Caco-2 (cell line): ENCODE measurements at regions not wholly inside any gene's neighbourhood (a gene's known extent, or its start where the extent isn't known, plus 50 kb on each side); places are given as distances from the start of the nearest gene placed in this dataset.

ENCODE experiments used
- BruUV-seq: library from RNA; stranded (reverse); fragments of 400-500 nt; replicated peaks from 2 replicates; lab custom pipeline; 2021; lab: Mats Ljungman, UMichigan
- CTCF ChIA-PET: fragments of 300-600 bp; sonication (Branson Sonifier 250); formaldehyde crosslinking; loops from one replicate; lab custom pipeline; 2022; ENCODE audit warnings: antibody characterized with exemption; lab: Charles Lee
- POLR2A ChIA-PET: fragments of 300-600 bp; sonication (Branson Sonifier 250); formaldehyde crosslinking; loops from one replicate; lab custom pipeline; 2022; ENCODE audit warnings: antibody characterized with exemption; lab: Charles Lee
- DNase-seq, 2 experiments: peaks; one replicate each; pipeline versions ENCODE4 v3.0.0 to v3.0.0-alpha.2; 2020 to 2022
- H3K27me3 ChIP-seq: replicated peaks from 2 replicates; pipeline ENCODE4 v1.6.0; 2011; ENCODE audit warnings: low read length; ENCODE audit not compliant: control insufficient read depth, insufficient read depth
- H3K36me3 ChIP-seq: 2 replicates; pipeline ENCODE4 v1.5.1; 2011; ENCODE audit warnings: low read length; ENCODE audit not compliant: control insufficient read depth, insufficient read depth
- H3K4me1 ChIP-seq: fragments of 250-450 bp; sonication (Bioruptor Pico); 2 replicates; pipeline ENCODE4 v1.5.1; 2020; ENCODE audit warnings: mild to moderate bottlenecking
- H3K4me3 ChIP-seq: 2 replicates; pipeline ENCODE4 v1.5.1; 2011; ENCODE audit warnings: low read depth, mild to moderate bottlenecking, control low read depth, low read length
- H3K9me3 ChIP-seq: fragments of 250-450 bp; sonication (Bioruptor Pico); 2 replicates; pipeline ENCODE4 v1.5.1; 2020; ENCODE audit warnings: mild to moderate bottlenecking, moderate library complexity
- H3K27ac Mint-ChIP-seq: one replicate; pipeline ENCODE4 v1.8.0; 2022; ENCODE audit warnings: mixed read lengths; ENCODE audit not compliant: unreplicated experiment
- H3K27me3 Mint-ChIP-seq: one replicate; pipeline ENCODE4 v1.8.0; 2022; ENCODE audit warnings: mixed read lengths; ENCODE audit not compliant: insufficient read depth, unreplicated experiment
- H3K36me3 Mint-ChIP-seq: one replicate; pipeline ENCODE4 v1.8.0; 2022; ENCODE audit warnings: mild to moderate bottlenecking, mixed read lengths; ENCODE audit not compliant: insufficient read depth, unreplicated experiment
- H3K4me1 Mint-ChIP-seq: one replicate; pipeline ENCODE4 v1.8.0; 2022; ENCODE audit warnings: low read depth, mixed read lengths; ENCODE audit not compliant: unreplicated experiment
- H3K4me3 Mint-ChIP-seq: one replicate; pipeline ENCODE4 v1.8.0; 2022; ENCODE audit warnings: mild to moderate bottlenecking, moderate library complexity, mixed read lengths; ENCODE audit not compliant: unreplicated experiment
- H3K9me3 Mint-ChIP-seq: one replicate; pipeline ENCODE4 v1.8.0; 2022; ENCODE audit warnings: mixed read lengths; ENCODE audit not compliant: unreplicated experiment
- intact Hi-C: fragments of 100-400 bp; cut with micrococcal nuclease; formaldehyde crosslinking; loops from one replicate; pipeline ENCODE4 v1.10.0; 2022; ENCODE audit not compliant: unreplicated experiment
- TF ChIP-seq, protein P1 (sequence below), 2 experiments: fragments of 200-600 bp in 1 of 2; IDR thresholded peaks; 1 replicate in 1 of 2; 2 replicates in 1 of 2; pipeline versions ENCODE4 v1.5.1 to v1.8.0; 2011 to 2022; ENCODE audit warnings: antibody characterized with exemption in 1 of 2, control low read depth in 1 of 2, inconsistent platforms in 1 of 2, low read depth in 1 of 2, low read length in 1 of 2, mild to moderate bottlenecking in 1 of 2, moderate library complexity in 1 of 2; ENCODE audit not compliant: insufficient read depth in 1 of 2, severe bottlenecking in 1 of 2, unreplicated experiment in 1 of 2

- BruUV-seq: no TSS peak
- POLR2A ChIA-PET: no interaction called here
Measured at GRCh38 chr2:53177327-53177726, 590.3 kb upstream of the CHAC2 start.

GRCh38 chr2:53174539-53174938, 593.1 kb upstream of the CHAC2 start:
- ChIA-PET CTCF (no interaction called here), POLR2A (no interaction called here)
- Mint-ChIP-seq H3K36me3 (no peaks in the 10 kb centered on the region), H3K9me3 (no peaks in the 10 kb centered on the region), H3K27ac (no peak overlapping the region), H3K27me3 (peaks cover under 1% of the 10 kb centered on the region), H3K4me3 (no peak overlapping the region), H3K4me1 (no peaks in the 10 kb centered on the region)
- Histone ChIP-seq H3K36me3 (no peaks in the 10 kb centered on the region), H3K9me3 (no peaks in the 10 kb centered on the region), H3K4me1 (no peaks in the 10 kb centered on the region), H3K4me3 (no peak overlapping the region), H3K27me3 (no peaks in the 10 kb centered on the region)
- no peak for DNase-seq
- TF ChIP-seq, protein P1, sequence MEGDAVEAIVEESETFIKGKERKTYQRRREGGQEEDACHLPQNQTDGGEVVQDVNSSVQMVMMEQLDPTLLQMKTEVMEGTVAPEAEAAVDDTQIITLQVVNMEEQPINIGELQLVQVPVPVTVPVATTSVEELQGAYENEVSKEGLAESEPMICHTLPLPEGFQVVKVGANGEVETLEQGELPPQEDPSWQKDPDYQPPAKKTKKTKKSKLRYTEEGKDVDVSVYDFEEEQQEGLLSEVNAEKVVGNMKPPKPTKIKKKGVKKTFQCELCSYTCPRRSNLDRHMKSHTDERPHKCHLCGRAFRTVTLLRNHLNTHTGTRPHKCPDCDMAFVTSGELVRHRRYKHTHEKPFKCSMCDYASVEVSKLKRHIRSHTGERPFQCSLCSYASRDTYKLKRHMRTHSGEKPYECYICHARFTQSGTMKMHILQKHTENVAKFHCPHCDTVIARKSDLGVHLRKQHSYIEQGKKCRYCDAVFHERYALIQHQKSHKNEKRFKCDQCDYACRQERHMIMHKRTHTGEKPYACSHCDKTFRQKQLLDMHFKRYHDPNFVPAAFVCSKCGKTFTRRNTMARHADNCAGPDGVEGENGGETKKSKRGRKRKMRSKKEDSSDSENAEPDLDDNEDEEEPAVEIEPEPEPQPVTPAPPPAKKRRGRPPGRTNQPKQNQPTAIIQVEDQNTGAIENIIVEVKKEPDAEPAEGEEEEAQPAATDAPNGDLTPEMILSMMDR (IDR thresholded peaks at IDR 0.05; ENCODE audit: insufficient read depth in 1 of 2, low read depth in 1 of 2, low read length in 1 of 2, severe bottlenecking in 1 of 2, unreplicated experiment in 1 of 2): no peak
- intact Hi-C loops: no loop called here
- BruUV-seq: no TSS peak

More at GRCh38 chr2:53177327-53177726, 590.3 kb upstream of the CHAC2 start:
- no peaks in the 10 kb centered on the region for H3K27me3 Mint-ChIP-seq
- H3K4me3 Mint-ChIP-seq: no peak overlapping the region
- Histone ChIP-seq H3K4me1 (no peaks in the 10 kb centered on the region), H3K4me3 (no peak overlapping the region), H3K9me3 (no peaks in the 10 kb centered on the region), H3K36me3 (no peaks in the 10 kb centered on the region), H3K27me3 (no peaks in the 10 kb centered on the region)
- no peak overlapping the region for H3K27ac Mint-ChIP-seq
- CTCF ChIA-PET: no interaction called here
- intact Hi-C loops: no loop called here
- no peaks in the 10 kb centered on the region for H3K36me3 Mint-ChIP-seq
- H3K4me1 Mint-ChIP-seq: no peaks in the 10 kb centered on the region
- TF ChIP-seq, protein P1 (IDR thresholded peaks at IDR 0.05; ENCODE audit: insufficient read depth in 1 of 2, low read depth in 1 of 2, low read length in 1 of 2, severe bottlenecking in 1 of 2, unreplicated experiment in 1 of 2): no peak
- no peaks in the 10 kb centered on the region for H3K9me3 Mint-ChIP-seq
- no peak for DNase-seq

- no peaks in the 10 kb centered on the region for H3K36me3 Mint-ChIP-seq
- H3K4me1 Mint-ChIP-seq: no peaks in the 10 kb centered on the region
- no TSS peak for BruUV-seq
- Histone ChIP-seq H3K4me3 (no peak overlapping the region), H3K27me3 (no peaks in the 10 kb centered on the region), H3K36me3 (no peaks in the 10 kb centered on the region), H3K9me3 (no peaks in the 10 kb centered on the region), H3K4me1 (no peaks in the 10 kb centered on the region)
- no peak overlapping the region for H3K27ac Mint-ChIP-seq
- TF ChIP-seq, protein P1 (IDR thresholded peaks at IDR 0.05; ENCODE audit: insufficient read depth in 1 of 2, low read depth in 1 of 2, low read length in 1 of 2, severe bottlenecking in 1 of 2, unreplicated experiment in 1 of 2): no peak
- H3K9me3 Mint-ChIP-seq: no peaks in the 10 kb centered on the region
- no peak for DNase-seq
- intact Hi-C loops: no loop called here
- CTCF ChIA-PET: no interaction called here
- H3K4me3 Mint-ChIP-seq: no peak overlapping the region
- POLR2A ChIA-PET: no interaction called here
- peaks cover 4% of the 10 kb centered on the region for H3K27me3 Mint-ChIP-seq
Measured at GRCh38 chr2:53173698-53174455, 593.7 kb upstream of the CHAC2 start.
